C4-2B (cell line): ENCODE measurements at regions not wholly inside any gene's neighbourhood (a gene's known extent, or its start where the extent isn't known, plus 50 kb on each side); places are given as distances from the start of the nearest gene placed in this dataset.

Source experiments
- H3K27ac ChIP-seq: fragments of 450-650 bp; 2 replicates; pipeline ENCODE4 v1.5.1; 2017
- ZFX ChIP-seq: fragments of 450-650 bp; IDR thresholded peaks from 2 replicates; pipeline ENCODE4 v1.6.1; 2017
- TF ChIP-seq, protein P1 (sequence below): fragments of 450-650 bp; conservative IDR thresholded peaks from 2 replicates; pipeline ENCODE4 v1.5.1; 2017; ENCODE audit warnings: mild to moderate bottlenecking

DNA sequence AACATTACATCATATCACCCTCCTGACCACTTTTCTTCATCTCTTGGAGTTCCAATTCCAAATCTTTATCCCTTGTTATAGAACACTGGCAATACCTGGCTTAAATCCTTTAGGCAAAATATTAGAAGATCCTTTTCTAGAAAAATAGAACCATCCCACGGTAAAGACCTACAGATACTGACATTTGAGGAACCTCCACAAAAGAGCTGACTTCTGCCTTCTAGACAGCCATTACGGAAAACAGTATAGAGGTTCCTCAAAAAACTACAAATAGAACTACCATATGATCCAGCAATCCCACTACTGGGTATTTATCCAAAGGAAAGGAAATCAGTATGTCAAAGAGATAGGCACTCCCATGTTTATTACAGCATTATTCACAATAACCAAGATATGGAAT is 241.7 kb upstream of the AMIGO2 start:
- TF ChIP-seq, protein P1, sequence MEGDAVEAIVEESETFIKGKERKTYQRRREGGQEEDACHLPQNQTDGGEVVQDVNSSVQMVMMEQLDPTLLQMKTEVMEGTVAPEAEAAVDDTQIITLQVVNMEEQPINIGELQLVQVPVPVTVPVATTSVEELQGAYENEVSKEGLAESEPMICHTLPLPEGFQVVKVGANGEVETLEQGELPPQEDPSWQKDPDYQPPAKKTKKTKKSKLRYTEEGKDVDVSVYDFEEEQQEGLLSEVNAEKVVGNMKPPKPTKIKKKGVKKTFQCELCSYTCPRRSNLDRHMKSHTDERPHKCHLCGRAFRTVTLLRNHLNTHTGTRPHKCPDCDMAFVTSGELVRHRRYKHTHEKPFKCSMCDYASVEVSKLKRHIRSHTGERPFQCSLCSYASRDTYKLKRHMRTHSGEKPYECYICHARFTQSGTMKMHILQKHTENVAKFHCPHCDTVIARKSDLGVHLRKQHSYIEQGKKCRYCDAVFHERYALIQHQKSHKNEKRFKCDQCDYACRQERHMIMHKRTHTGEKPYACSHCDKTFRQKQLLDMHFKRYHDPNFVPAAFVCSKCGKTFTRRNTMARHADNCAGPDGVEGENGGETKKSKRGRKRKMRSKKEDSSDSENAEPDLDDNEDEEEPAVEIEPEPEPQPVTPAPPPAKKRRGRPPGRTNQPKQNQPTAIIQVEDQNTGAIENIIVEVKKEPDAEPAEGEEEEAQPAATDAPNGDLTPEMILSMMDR = no peak
- no peak for TF ChIP-seq ZFX
- no peak overlapping the region for H3K27ac ChIP-seq

DNA sequence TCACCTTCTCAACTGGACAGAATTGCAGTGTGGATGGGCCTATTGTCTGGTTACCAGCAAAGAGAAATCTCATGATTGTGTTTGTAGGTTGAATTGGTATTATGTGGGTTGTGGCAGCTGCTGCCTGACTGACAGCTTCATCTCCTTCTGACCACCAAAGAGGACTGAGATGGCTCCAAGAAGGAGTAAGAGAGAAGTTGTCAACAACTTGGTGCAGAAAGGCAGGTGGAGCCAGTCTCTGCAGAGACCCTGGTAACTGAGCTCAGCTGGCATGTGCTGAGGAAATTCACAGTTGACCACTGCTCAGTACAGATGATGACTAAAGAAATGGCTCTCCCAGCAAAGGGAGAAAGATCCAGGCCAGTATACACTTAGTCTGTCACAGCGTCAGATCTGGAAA is 240.0 kb upstream of the AMIGO2 start:
- TF ChIP-seq, protein P1 = no peak
- TF ChIP-seq ZFX = no peak
- H3K27ac ChIP-seq = no peak overlapping the region

DNA sequence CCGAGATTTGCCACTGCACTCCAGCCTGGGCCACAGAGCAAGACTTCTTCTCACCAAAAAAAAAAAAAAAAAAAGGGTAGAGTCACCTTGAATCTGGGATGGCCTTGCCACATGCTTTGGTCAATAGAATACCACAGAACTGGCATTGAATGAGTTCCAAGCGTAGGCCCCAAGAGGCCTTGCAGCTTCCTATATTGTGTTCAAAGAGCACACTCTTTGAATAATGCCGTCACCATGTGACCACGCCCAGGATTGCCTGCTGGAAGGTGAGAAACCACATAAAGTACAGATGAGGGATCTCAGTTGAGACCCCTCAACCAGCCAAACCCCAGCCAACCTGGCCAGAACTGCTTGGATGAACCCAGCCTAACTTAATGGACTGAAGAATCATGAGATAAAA is 239.2 kb upstream of the AMIGO2 start:
- no peak overlapping the region for H3K27ac ChIP-seq
- TF ChIP-seq, protein P1 = no peak
- TF ChIP-seq ZFX = no peak

DNA sequence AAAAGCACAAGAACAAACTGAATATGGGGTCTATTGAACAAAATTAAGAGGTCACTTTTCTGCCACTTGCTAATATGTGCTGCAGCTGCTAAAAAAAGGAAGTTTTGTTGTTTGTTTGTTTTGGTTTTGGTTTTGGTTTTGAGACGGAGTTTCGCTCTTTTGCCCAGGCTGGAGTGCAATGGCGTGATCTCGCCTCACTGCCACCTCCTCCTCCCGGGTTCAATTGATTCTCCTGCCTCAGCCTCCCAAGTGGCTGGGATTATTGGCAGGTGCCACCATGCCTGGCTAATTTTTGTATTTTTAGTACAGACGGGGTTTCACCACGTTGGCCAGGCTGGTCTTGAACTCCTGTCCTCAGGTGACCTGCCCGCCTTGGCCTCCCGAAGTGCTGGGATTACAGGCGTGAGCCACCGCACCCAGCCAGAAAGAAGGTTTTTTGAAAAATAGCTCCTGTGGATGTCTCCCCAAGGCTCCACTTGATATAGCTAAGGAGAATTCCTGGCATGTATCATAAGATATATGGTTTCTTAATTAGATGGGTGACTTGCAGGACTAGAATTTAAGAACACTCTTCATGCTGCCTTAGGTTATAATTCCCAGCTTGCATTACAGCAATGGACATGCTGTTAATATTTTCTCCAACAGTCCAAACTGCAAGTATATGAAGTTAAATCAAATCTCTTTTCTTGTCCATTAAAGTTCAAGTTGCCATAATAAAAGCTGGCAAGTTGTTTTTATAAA is 237.6 kb upstream of the AMIGO2 start:
- TF ChIP-seq, protein P1 = no peak
- no peak for TF ChIP-seq ZFX
- no peak overlapping the region for H3K27ac ChIP-seq

DNA sequence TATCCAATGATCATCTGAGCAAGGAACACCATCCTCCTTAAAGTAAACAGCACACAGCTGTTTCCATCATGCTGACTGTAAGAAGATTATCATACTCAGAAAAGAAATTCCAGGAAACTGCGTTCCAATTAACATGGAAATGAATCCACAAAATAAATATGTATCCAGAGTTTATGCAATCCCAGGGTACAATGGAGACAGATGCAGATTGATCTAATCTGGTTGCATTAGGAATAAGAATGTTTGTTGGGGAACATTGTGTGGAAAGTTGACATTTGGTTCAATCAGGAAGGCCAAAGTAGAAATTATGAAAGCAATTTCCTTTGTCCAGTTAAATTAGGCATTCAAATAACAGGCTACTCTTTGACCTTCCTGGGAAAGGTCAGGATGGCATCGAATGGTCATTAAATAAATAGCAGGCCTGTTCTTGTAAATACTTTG is 236.9 kb upstream of the AMIGO2 start:
- no peak overlapping the region for H3K27ac ChIP-seq
- TF ChIP-seq, protein P1 = no peak
- TF ChIP-seq ZFX = no peak

DNA sequence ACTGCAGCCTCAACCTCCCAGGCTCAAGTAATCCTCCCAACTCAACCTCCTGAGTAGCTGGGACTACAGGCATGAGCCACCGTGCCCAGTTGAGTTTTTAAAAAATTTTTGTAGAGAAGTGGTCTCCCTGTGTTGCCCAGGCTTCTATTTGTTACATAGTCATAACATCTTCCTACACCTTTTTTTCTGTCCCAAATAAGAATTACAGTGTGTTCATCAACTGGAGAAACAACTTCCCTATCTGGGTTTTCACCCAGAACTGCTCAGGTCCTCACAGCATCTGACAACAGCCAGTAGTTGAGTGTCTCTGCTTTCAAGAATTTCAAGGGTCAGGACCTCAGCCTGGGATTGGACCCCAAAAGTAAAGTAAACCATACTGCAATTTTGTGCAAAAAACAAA is 235.2 kb upstream of the AMIGO2 start:
- TF ChIP-seq ZFX = no peak
- TF ChIP-seq, protein P1 = no peak
- H3K27ac ChIP-seq = no peak overlapping the region

DNA sequence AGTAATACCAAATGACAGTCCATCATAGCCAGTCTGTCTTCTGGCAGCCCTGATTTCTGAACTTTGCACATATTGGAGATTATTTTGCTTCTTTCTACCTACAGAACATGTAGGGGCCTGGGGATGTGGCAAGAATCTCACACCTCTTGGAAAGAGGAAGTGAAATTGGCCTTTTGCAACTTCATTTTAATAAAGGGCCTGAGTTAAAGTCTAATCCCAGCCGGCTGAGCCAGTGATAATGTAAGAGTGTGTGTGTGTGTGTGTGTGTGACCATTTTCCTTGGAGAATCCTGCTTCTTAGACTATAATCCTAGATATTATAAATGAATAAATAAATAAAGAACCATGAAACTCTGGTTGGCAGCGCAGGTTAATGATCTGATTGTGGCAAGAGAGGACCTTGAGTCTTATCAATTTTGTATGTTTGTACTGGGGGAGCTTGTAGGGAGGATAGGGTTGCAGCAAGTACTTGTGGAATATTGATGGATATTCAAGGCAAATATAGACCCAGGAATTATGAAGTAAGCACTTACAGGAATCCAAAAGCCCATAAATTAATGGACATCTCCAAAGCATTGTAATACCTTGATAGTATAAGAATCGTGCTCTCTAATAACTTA is 233.2 kb upstream of the AMIGO2 start:
- TF ChIP-seq ZFX = no peak
- H3K27ac ChIP-seq = no peak overlapping the region

DNA sequence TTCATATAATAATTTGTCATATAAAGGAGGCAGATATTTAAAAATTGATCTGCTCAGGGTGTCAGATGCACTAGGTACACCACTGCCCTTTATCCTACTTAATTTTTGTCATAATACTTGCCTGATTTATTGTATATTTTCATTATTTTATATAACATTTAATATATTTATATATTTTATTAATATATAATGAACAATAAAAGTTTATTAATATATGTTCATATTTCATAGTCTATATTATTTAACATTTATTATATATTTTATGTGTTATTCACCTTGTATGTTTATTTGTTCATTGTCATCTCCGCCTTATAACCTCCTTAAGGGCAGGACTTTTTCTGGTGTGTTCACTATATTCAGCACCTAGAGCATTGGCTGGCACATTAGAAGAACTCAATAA is 232.4 kb upstream of the AMIGO2 start:
- no peak for TF ChIP-seq ZFX
- TF ChIP-seq, protein P1 = no peak
- no peak overlapping the region for H3K27ac ChIP-seq
